OCI-LY7 (cell line): ENCODE measurements at regions not wholly inside any gene's neighbourhood (a gene's known extent, or its start where the extent isn't known, plus 50 kb on each side); places are given as distances from the start of the nearest gene placed in this dataset.

Experiments used
- BruUV-seq: library from RNA; stranded (reverse); fragments of 400-500 nt; replicated peaks from 2 replicates; lab custom pipeline; 2021; lab: Mats Ljungman, UMichigan
- CTCF ChIA-PET: fragments of 300-600 bp; sonication (Branson Sonifier 250); formaldehyde crosslinking; loops from one replicate; lab custom pipeline; 2022; ENCODE audit warnings: antibody characterized with exemption; ENCODE audit not compliant: unreplicated experiment; lab: Charles Lee
- POLR2A ChIA-PET: fragments of 300-600 bp; sonication (Branson Sonifier 250); formaldehyde crosslinking; loops from one replicate; lab custom pipeline; 2022; ENCODE audit warnings: antibody characterized with exemption; lab: Charles Lee
- DNase-seq: peaks from one replicate; pipeline ENCODE4 v3.0.0-alpha.2; 2015; ENCODE audit warnings: low spot score
- H2AFZ ChIP-seq: fragments of 200-600 bp; sonication (generic), shearing (Covaris generic); 2 replicates; pipeline ENCODE4 v1.6.1; 2014; ENCODE audit warnings: mild to moderate bottlenecking, antibody characterized with exemption, low read length, moderate library complexity
- H3K27ac ChIP-seq: fragments of 200-600 bp; sonication (generic); 2 replicates; pipeline ENCODE4 v1.5.1; 2014; ENCODE audit warnings: mixed run types, low read depth, mild to moderate bottlenecking, moderate library complexity, low read length, inconsistent platforms; ENCODE audit not compliant: poor library complexity, severe bottlenecking
- H3K36me3 ChIP-seq: fragments of 200-600 bp; sonication (generic); 2 replicates; pipeline ENCODE4 v1.6.1; 2014; ENCODE audit warnings: mild to moderate bottlenecking, antibody characterized with exemption, low read length, moderate library complexity, mixed read lengths; ENCODE audit not compliant: insufficient read depth
- H3K4me1 ChIP-seq: fragments of 200-600 bp; sonication (generic); 2 replicates; pipeline ENCODE4 v1.5.1; 2014; ENCODE audit warnings: mild to moderate bottlenecking, low read length; ENCODE audit not compliant: insufficient read depth, poor library complexity, severe bottlenecking
- H3K4me2 ChIP-seq: fragments of 200-600 bp; sonication (generic); 2 replicates; pipeline ENCODE4 v1.6.1; 2014; ENCODE audit warnings: mild to moderate bottlenecking, low read length
- H3K4me3 ChIP-seq: fragments of 200-600 bp; sonication (generic); 2 replicates; pipeline ENCODE4 v1.5.1; 2014; ENCODE audit warnings: mild to moderate bottlenecking, low read depth, low read length; ENCODE audit not compliant: poor library complexity, severe bottlenecking
- H3K79me2 ChIP-seq: fragments of 200-600 bp; sonication (generic); 2 replicates; pipeline ENCODE4 v1.6.1; 2016; ENCODE audit warnings: low read depth, mild to moderate bottlenecking, low read length, moderate library complexity, mixed read lengths; ENCODE audit not compliant: insufficient read depth
- H3K9me2 ChIP-seq: fragments of 200-600 bp; sonication (generic); 2 replicates; pipeline ENCODE4 v1.6.1; 2016; ENCODE audit warnings: mild to moderate bottlenecking, low read length, mixed read lengths; ENCODE audit not compliant: insufficient read depth
- H3K9me3 ChIP-seq: fragments of 200-600 bp; sonication (generic); 2 replicates; pipeline ENCODE4 v1.6.1; 2014; ENCODE audit warnings: mild to moderate bottlenecking, mixed run types, low read length, mixed read lengths
- H4K20me1 ChIP-seq: fragments of 200-600 bp; sonication (generic); 2 replicates; pipeline ENCODE4 v1.6.1; 2014; ENCODE audit warnings: mild to moderate bottlenecking, antibody characterized with exemption, low read length, moderate library complexity, mixed read lengths; ENCODE audit not compliant: insufficient read depth
- CTCF ChIP-seq: fragments of 200-600 bp; sonication (generic); conservative IDR thresholded peaks from 2 replicates; pipeline ENCODE4 v1.5.1; 2014; ENCODE audit warnings: mild to moderate bottlenecking, antibody characterized with exemption, low read length, moderate library complexity, mixed read lengths
- EZH2phosphoT487 ChIP-seq: fragments of 200-600 bp; sonication (generic); IDR thresholded peaks from 2 replicates; pipeline ENCODE4 v1.6.1; 2018; ENCODE audit warnings: low read depth, borderline replicate concordance, mild to moderate bottlenecking, mixed run types, antibody characterized with exemption, low read length, moderate library complexity, mixed read lengths
- intact Hi-C: fragments of 100-400 bp; cut with micrococcal nuclease; formaldehyde crosslinking; loops from one replicate; pipeline ENCODE4 v1.10.0; 2022; ENCODE audit not compliant: unreplicated experiment

DNA sequence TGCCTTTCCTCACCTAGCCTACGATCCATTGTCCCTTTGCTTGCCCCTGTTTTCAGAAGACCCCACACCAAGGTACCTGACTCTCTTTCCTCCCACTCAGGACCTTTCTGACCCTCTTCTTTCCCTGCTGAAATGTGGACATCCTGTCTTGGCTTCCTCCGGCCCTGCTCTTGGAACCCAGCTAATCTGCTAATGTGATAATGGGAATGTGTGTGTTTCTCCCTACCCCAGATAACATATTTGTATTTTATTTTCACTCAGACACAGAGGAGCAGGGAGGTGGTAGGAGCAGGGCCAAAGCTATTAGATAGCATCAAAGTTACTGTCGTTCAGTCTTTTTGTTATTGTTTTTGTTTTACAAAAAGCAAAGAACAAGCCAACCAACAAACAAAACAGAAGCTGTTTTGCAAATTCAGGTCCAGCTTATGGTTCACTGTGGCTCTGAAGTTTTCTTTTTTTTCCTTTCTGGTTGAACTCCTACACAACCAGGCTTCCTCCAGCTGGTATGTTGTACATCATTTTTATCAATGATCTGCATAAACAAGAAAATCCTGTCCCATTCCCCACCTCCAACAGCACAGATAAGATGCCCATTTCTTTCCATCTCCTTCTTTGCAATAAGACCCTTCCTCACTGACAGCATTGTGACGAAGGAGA, 137.3 kb downstream of the C12orf75 start:
- Histone ChIP-seq H3K4me2 (no peak overlapping the region), H2AFZ (no peak overlapping the region)
- CTCF ChIA-PET, result no interaction called here

DNA sequence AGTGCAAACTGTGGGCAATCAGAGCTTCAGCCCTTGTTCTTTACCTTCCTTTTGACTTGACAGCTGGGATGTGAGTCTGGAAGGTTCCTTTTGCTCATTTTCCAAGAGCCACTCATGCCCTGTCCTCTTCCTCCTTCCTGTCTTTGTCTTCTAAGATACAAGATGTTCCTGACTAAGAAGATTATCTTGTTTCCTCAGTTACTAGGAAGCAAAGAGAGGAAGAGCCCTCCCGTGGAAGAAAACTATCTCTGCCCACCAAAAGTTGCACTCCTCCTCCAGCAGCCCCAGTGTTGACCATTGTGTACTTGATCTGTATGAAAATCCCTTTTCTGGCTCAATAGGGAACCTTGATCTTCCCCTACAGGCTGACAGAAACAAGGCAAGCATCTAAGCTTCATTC, 138.0 kb downstream of the C12orf75 start:
- no peaks in the 10 kb centered on the region for H3K36me3 ChIP-seq
- no peak overlapping the region for H3K27ac ChIP-seq
- DNase-seq, result no peak
- no peak overlapping the region for H3K4me2 ChIP-seq
- ChIA-PET POLR2A (no interaction called here), CTCF (no interaction called here)
- no peak overlapping the region for H3K4me3 ChIP-seq
- BruUV-seq, result no TSS peak
- no peaks in the 10 kb centered on the region for H3K4me1 ChIP-seq
- no peaks in the 10 kb centered on the region for H3K9me3 ChIP-seq
- intact Hi-C loops, result no loop called here
- no peak overlapping the region for H2AFZ ChIP-seq
- H3K79me2 ChIP-seq, result no peaks in the 10 kb centered on the region
- no peaks in the 10 kb centered on the region for H3K9me2 ChIP-seq
- H4K20me1 ChIP-seq, result no peaks in the 10 kb centered on the region
- TF ChIP-seq EZH2phosphoT487 (no peak), CTCF (no peak)

More for the DNA sequence above, 137.3 kb downstream of the C12orf75 start:
- Histone ChIP-seq H3K4me3 (no peak overlapping the region), H3K36me3 (no peaks in the 10 kb centered on the region), H3K27ac (no peak overlapping the region), H4K20me1 (no peaks in the 10 kb centered on the region), H3K9me2 (no peaks in the 10 kb centered on the region), H3K4me1 (no peaks in the 10 kb centered on the region), H3K9me3 (no peaks in the 10 kb centered on the region), H3K79me2 (no peaks in the 10 kb centered on the region)
- intact Hi-C loops, result no loop called here
- POLR2A ChIA-PET, result no interaction called here
- no peak for TF ChIP-seq EZH2phosphoT487
- no peak for TF ChIP-seq CTCF
- no TSS peak for BruUV-seq
- no peak for DNase-seq

DNA sequence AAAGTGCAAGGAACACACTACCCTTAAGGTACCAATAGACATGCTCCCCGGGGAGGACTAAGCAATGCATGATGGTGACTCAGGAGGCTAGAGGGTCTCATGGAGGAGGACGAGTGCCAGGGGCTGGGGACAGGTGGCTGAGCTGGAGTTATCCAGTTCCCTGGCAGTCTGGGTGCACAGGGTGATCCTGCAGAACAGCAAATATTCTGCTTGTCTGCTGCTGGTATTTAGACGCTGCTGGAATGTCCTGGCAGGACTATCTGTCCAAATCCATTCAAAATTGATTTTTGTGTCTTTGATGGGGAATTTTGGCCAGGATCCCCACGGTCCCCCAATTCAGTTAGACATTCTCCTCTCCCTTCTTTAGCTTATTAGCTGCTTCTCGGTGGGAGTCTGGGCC, 138.7 kb downstream of the C12orf75 start:
- no peaks in the 10 kb centered on the region for H4K20me1 ChIP-seq
- H3K4me2 ChIP-seq, result no peak overlapping the region
- BruUV-seq, result no TSS peak
- TF ChIP-seq EZH2phosphoT487, result no peak
- no peak for TF ChIP-seq CTCF
- H3K9me2 ChIP-seq, result no peaks in the 10 kb centered on the region
- no peaks in the 10 kb centered on the region for H3K4me1 ChIP-seq
- DNase-seq, result no peak
- H2AFZ ChIP-seq, result no peak overlapping the region
- CTCF ChIA-PET, result no interaction called here
- no peaks in the 10 kb centered on the region for H3K79me2 ChIP-seq
- H3K27ac ChIP-seq, result no peak overlapping the region
- no peaks in the 10 kb centered on the region for H3K36me3 ChIP-seq
- intact Hi-C loops, result no loop called here
- H3K9me3 ChIP-seq, result no peaks in the 10 kb centered on the region
- no peak overlapping the region for H3K4me3 ChIP-seq
- POLR2A ChIA-PET, result no interaction called here
